Dedifferentiated amniotic fluid mesenchymal stem cell (primary cell): ENCODE measurements at regions not wholly inside any gene's neighbourhood (a gene's known extent, or its start where the extent isn't known, plus 50 kb on each side); places are given as distances from the start of the nearest gene placed in this dataset.
"Not testable (repeated sequence)": the region's sequence is repeated elsewhere in the genome, so short reads cannot be mapped to it uniquely, and the experiment has no call there.

ENCODE experiments used
- DNase-seq: peaks from one replicate; pipeline ENCODE4 v3.0.0-alpha.2; 2016; ENCODE audit errors: extremely low spot score

- DNase-seq: not testable (repeated sequence)
Measured at GRCh38 chr2:2720806-2721205, 389.7 kb upstream of the MYT1L start.

- no peak for DNase-seq
Measured at GRCh38 chr2:2720351-2720750, 389.3 kb upstream of the MYT1L start.

- no peak for DNase-seq
Measured at GRCh38 chr2:2719781-2720180, 388.7 kb upstream of the MYT1L start.

- DNase-seq: no peak
Measured at GRCh38 chr2:2719015-2719414, 387.9 kb upstream of the MYT1L start.

- DNase-seq: no peak
Measured at GRCh38 chr2:2717406-2717805, 386.3 kb upstream of the MYT1L start.

GRCh38 chr2:2716771-2717170, 385.7 kb upstream of the MYT1L start:
- no peak for DNase-seq

GRCh38 chr2:2715036-2715818, 384.2 kb upstream of the MYT1L start:
- DNase-seq: no peak

- DNase-seq: no peak
Measured at GRCh38 chr2:2714408-2714807, 383.3 kb upstream of the MYT1L start.

GRCh38 chr2:2709431-2709770, 378.3 kb upstream of the MYT1L start:
- no peak for DNase-seq

- no peak for DNase-seq
Measured at GRCh38 chr2:2708575-2709430, 377.7 kb upstream of the MYT1L start.

GRCh38 chr2:2707206-2707991, 376.3 kb upstream of the MYT1L start:
- no peak for DNase-seq

- DNase-seq: no peak
Measured at GRCh38 chr2:2706306-2706705, 375.2 kb upstream of the MYT1L start.

GRCh38 chr2:2705871-2706270, 374.8 kb upstream of the MYT1L start:
- DNase-seq: no peak

GRCh38 chr2:2704428-2705090, 373.5 kb upstream of the MYT1L start:
- no peak for DNase-seq

GRCh38 chr2:2703762-2704427, 372.8 kb upstream of the MYT1L start:
- no peak for DNase-seq

GRCh38 chr2:2703172-2703571, 372.1 kb upstream of the MYT1L start:
- no peak for DNase-seq

GRCh38 chr2:2702385-2702784, 371.3 kb upstream of the MYT1L start:
- DNase-seq: no peak

GRCh38 chr2:2701813-2702212, 370.7 kb upstream of the MYT1L start:
- DNase-seq: no peak

- no peak for DNase-seq
Measured at GRCh38 chr2:2701176-2701781, 370.2 kb upstream of the MYT1L start.

- no peak for DNase-seq
Measured at GRCh38 chr2:2699121-2699505, 368.0 kb upstream of the MYT1L start.
